ENCODE measurements at regions not wholly inside any gene's neighbourhood (a gene's known extent, or its start where the extent isn't known, plus 50 kb on each side); places are given as distances from the start of the nearest gene placed in this dataset.

GRCh38 chr3:139794469-139795265 is 116.9 kb upstream of the NMNAT3 start:
- Histone ChIP-seq H3K36me3 (ENCODE audit: control insufficient read depth in 2 of 2, insufficient read depth in 1 of 2, low read length in 2 of 2) (no peaks in the 10 kb centered on the region), H3K9me3 (ENCODE audit: control insufficient read depth, insufficient read depth, low read depth, low read length) (no peaks in the 10 kb centered on the region), H3K27ac (ENCODE audit: extremely low read depth, low read depth, low read length) (no peak overlapping the region), H3K4me1 (ENCODE audit: control insufficient read depth, insufficient read depth, low read length) (no peaks in the 10 kb centered on the region), H3K4me3 (ENCODE audit: low read depth, low read length) (no peak overlapping the region)
- POLR2A ChIA-PET = no interaction called here
- CTCF ChIA-PET = no interaction called here
- TF ChIP-seq EGR2 (tag by site-specific recombination; IDR thresholded peaks at IDR 0.05; ENCODE audit: low read depth) (peak; percentile 41; the same call in 1 of the 2 replicates), ZNF645 (tag by site-specific recombination; IDR thresholded peaks at IDR 0.05) (no peak), ZNF518A (tag by site-specific recombination; conservative IDR thresholded peaks at IDR 0.05; ENCODE audit: low read depth) (no peak), ZFHX2 (tag by site-specific recombination; conservative IDR thresholded peaks at IDR 0.05) (peak; percentile 42; the same call in 1 of the 2 replicates), ZNF239 (tag by site-specific recombination; IDR thresholded peaks at IDR 0.05) (no peak), ZNF830 (tag by site-specific recombination; IDR thresholded peaks at IDR 0.05; ENCODE audit: low read depth) (no peak)

GRCh38 chr3:139793408-139793807 is 115.6 kb upstream of the NMNAT3 start:
- no peak overlapping the region for H3K4me3 ChIP-seq (ENCODE audit: low read depth, low read length)
- no peak overlapping the region for H3K27ac ChIP-seq (ENCODE audit: extremely low read depth, low read depth, low read length)
- ChIA-PET CTCF (no interaction called here), POLR2A (no interaction called here)
- H3K4me1 ChIP-seq (ENCODE audit: control insufficient read depth, insufficient read depth, low read length) = no peaks in the 10 kb centered on the region
- H3K9me3 ChIP-seq (ENCODE audit: control insufficient read depth, insufficient read depth, low read depth, low read length) = no peaks in the 10 kb centered on the region
- H3K36me3 ChIP-seq (ENCODE audit: control insufficient read depth in 2 of 2, insufficient read depth in 1 of 2, low read length in 2 of 2) = no peaks in the 10 kb centered on the region
- TF ChIP-seq SALL2 (tag by site-specific recombination; IDR thresholded peaks at IDR 0.05; ENCODE audit: borderline replicate concordance) (no peak), ZSCAN30 (tag by site-specific recombination; IDR thresholded peaks at IDR 0.05) (no peak), YY1 (tag by site-specific recombination; IDR thresholded peaks at IDR 0.05) (no peak), ZNF311 (tag by site-specific recombination; IDR thresholded peaks at IDR 0.05; ENCODE audit: borderline replicate concordance) (no peak), ZNF670 (tag by site-specific recombination; IDR thresholded peaks at IDR 0.05; ENCODE audit: low read depth) (no peak), ZNF335 (tag by site-specific recombination; conservative IDR thresholded peaks at IDR 0.05) (no peak), TSHZ1 (tag by site-specific recombination; IDR thresholded peaks at IDR 0.05; ENCODE audit: borderline replicate concordance) (no peak), HOXD13 (CRISPR knock-in tag; IDR thresholded peaks at IDR 0.05; ENCODE audit: borderline replicate concordance) (no peak), BCL6B (tag by site-specific recombination; IDR thresholded peaks at IDR 0.05) (no peak), ZNF645 (tag by site-specific recombination; IDR thresholded peaks at IDR 0.05) (no peak), ZNF394 (tag by site-specific recombination; IDR thresholded peaks at IDR 0.05; ENCODE audit: borderline replicate concordance) (no peak), ZNF626 (tag by site-specific recombination; IDR thresholded peaks at IDR 0.05) (no peak), ZNF2 (tag by site-specific recombination; IDR thresholded peaks at IDR 0.05) (no peak), ZFHX2 (tag by site-specific recombination; conservative IDR thresholded peaks at IDR 0.05) (no peak), ZNF585B (tag by site-specific recombination; IDR thresholded peaks at IDR 0.05) (no peak)

All from HEK293 (cell line).